H9 (cell line): ENCODE measurements at regions not wholly inside any gene's neighbourhood (a gene's known extent, or its start where the extent isn't known, plus 50 kb on each side); places are given as distances from the start of the nearest gene placed in this dataset.

Experiments
- DNase-seq: peaks from one replicate; pipeline ENCODE4 v3.0.0-alpha.2; 2017
- H2AFZ ChIP-seq: one replicate; pipeline ENCODE4 v1.6.1; 2013; ENCODE audit warnings: mild to moderate bottlenecking, low read length, control low read depth, moderate library complexity
- H2AK5ac ChIP-seq: 2 replicates; pipeline ENCODE4 v1.6.1; 2013; ENCODE audit warnings: low read length, control low read depth, mixed read lengths; ENCODE audit not compliant: insufficient read length
- H2BK120ac ChIP-seq: one replicate; pipeline ENCODE4 v1.6.1; 2013; ENCODE audit warnings: low read depth, mild to moderate bottlenecking, low read length, control low read depth, inconsistent platforms; ENCODE audit not compliant: poor library complexity, severe bottlenecking
- H2BK12ac ChIP-seq: 2 replicates; pipeline ENCODE4 v1.6.1; 2013; ENCODE audit warnings: low read length, control low read depth, mixed read lengths, low read depth; ENCODE audit not compliant: insufficient read length
- H2BK15ac ChIP-seq: 2 replicates; pipeline ENCODE4 v1.6.1; 2013; ENCODE audit warnings: low read depth, low read length, control low read depth
- H2BK20ac ChIP-seq: one replicate; pipeline ENCODE4 v1.6.1; 2013; ENCODE audit warnings: low read depth, mild to moderate bottlenecking, low read length, control low read depth, inconsistent platforms; ENCODE audit not compliant: poor library complexity, severe bottlenecking
- H2BK5ac ChIP-seq: 2 replicates; pipeline ENCODE4 v1.6.1; 2013; ENCODE audit warnings: low read length, control low read depth, mixed read lengths; ENCODE audit not compliant: insufficient read length
- H3K14ac ChIP-seq: 2 replicates; pipeline ENCODE4 v1.6.1; 2013; ENCODE audit warnings: low read length, control low read depth; ENCODE audit not compliant: insufficient read depth
- H3K18ac ChIP-seq: 2 replicates; pipeline ENCODE4 v1.6.1; 2013; ENCODE audit warnings: low read depth, mild to moderate bottlenecking, mixed read lengths, low read length, control low read depth; ENCODE audit not compliant: insufficient read length
- H3K23ac ChIP-seq: 2 replicates; pipeline ENCODE4 v1.6.1; 2013; ENCODE audit warnings: low read length, control low read depth, mixed read lengths, low read depth; ENCODE audit not compliant: insufficient read length
- H3K23me2 ChIP-seq: 2 replicates; pipeline ENCODE4 v1.6.1; 2013; ENCODE audit warnings: low read depth, mild to moderate bottlenecking, mixed read lengths, low read length, control low read depth; ENCODE audit not compliant: insufficient read length, poor library complexity, severe bottlenecking
- H3K27ac ChIP-seq: 2 replicates; pipeline ENCODE4 v1.5.1; 2013; ENCODE audit warnings: low read length, control low read depth, mixed read lengths, low read depth; ENCODE audit not compliant: insufficient read length
- H3K27me3 ChIP-seq: 2 replicates; pipeline ENCODE4 v1.6.1; 2013; ENCODE audit warnings: low read length, control low read depth, inconsistent platforms; ENCODE audit not compliant: insufficient read depth
- H3K4ac ChIP-seq: 2 replicates; pipeline ENCODE4 v1.6.1; 2013; ENCODE audit warnings: low read depth, mild to moderate bottlenecking, control low read depth, inconsistent platforms, low read length, moderate library complexity
- H3K4me1 ChIP-seq: 2 replicates; pipeline ENCODE4 v1.6.1; 2013; ENCODE audit warnings: low read length, control low read depth, inconsistent platforms; ENCODE audit not compliant: insufficient read depth
- H3K4me2 ChIP-seq: 2 replicates; pipeline ENCODE4 v1.6.1; 2013; ENCODE audit warnings: low read length, control low read depth, mixed read lengths; ENCODE audit not compliant: insufficient read length, insufficient read depth
- H3K56ac ChIP-seq: 2 replicates; pipeline ENCODE4 v1.6.1; 2013; ENCODE audit warnings: low read depth, mild to moderate bottlenecking, mixed read lengths, low read length, control low read depth; ENCODE audit not compliant: insufficient read length
- H3K79me1 ChIP-seq: 2 replicates; pipeline ENCODE4 v1.6.1; 2013; ENCODE audit warnings: low read depth, mild to moderate bottlenecking, moderate library complexity, low read length, control low read depth, inconsistent platforms; ENCODE audit not compliant: insufficient read depth, poor library complexity, severe bottlenecking
- H3K79me2 ChIP-seq: 2 replicates; pipeline ENCODE4 v1.6.1; 2013; ENCODE audit warnings: low read length, control low read depth, inconsistent platforms; ENCODE audit not compliant: insufficient read depth
- H3K9ac ChIP-seq: 2 replicates; pipeline ENCODE4 v1.6.1; 2013; ENCODE audit warnings: low read length, control low read depth, mixed read lengths; ENCODE audit not compliant: insufficient read length; ENCODE audit errors: extremely low read depth
- H3K9me3 ChIP-seq: one replicate; pipeline ENCODE4 v1.6.1; 2013; ENCODE audit warnings: low read depth, low read length, inconsistent platforms; ENCODE audit not compliant: control insufficient read depth
- H3T11ph ChIP-seq: one replicate; pipeline ENCODE4 v1.6.1; 2013; ENCODE audit warnings: mild to moderate bottlenecking, low read length, control low read depth, inconsistent platforms
- H4K20me1 ChIP-seq: one replicate; pipeline ENCODE4 v1.6.1; 2013; ENCODE audit not compliant: control insufficient read depth, insufficient read length, insufficient read depth
- H4K5ac ChIP-seq: 2 replicates; pipeline ENCODE4 v1.6.1; 2013; ENCODE audit warnings: low read depth, mild to moderate bottlenecking, mixed read lengths, low read length, control low read depth; ENCODE audit not compliant: insufficient read length
- H4K8ac ChIP-seq: replicated peaks from 2 replicates; pipeline ENCODE4 v1.6.1; 2013; ENCODE audit warnings: low read length, control low read depth, mixed read lengths, low read depth; ENCODE audit not compliant: insufficient read length
- H4K91ac ChIP-seq: 2 replicates; pipeline ENCODE4 v1.6.1; 2013; ENCODE audit warnings: low read depth, mild to moderate bottlenecking, moderate library complexity, mixed read lengths, low read length, control low read depth; ENCODE audit not compliant: insufficient read length
- H3K27ac Mint-ChIP-seq, 3 experiments: 2 replicates in 2 of 3; 3 replicates in 1 of 3; pipeline ENCODE4 v1.8.0; 2020 to 2021; ENCODE audit warnings: mixed read lengths in 3 of 3, mild to moderate bottlenecking in 1 of 3, moderate library complexity in 1 of 3
- H3K27me3 Mint-ChIP-seq: 2 replicates; pipeline ENCODE4 v1.8.0; 2021; ENCODE audit warnings: low read depth, mild to moderate bottlenecking, moderate library complexity, mixed read lengths
- H3K36me3 Mint-ChIP-seq, 3 experiments: 2 replicates in 2 of 3; 3 replicates in 1 of 3; pipeline ENCODE4 v1.8.0; 2020 to 2021; ENCODE audit warnings: low read depth in 3 of 3, mixed read lengths in 3 of 3; ENCODE audit not compliant: insufficient read depth in 1 of 3
- H3K4me1 Mint-ChIP-seq, 2 experiments: 2 replicates each; pipeline ENCODE4 v1.8.0; 2020; ENCODE audit warnings: mixed read lengths in 2 of 2
- H3K4me3 Mint-ChIP-seq, 2 experiments: 2 replicates in 1 of 2; 3 replicates in 1 of 2; pipeline ENCODE4 v1.8.0; 2020 to 2021; ENCODE audit warnings: mild to moderate bottlenecking in 2 of 2, mixed read lengths in 2 of 2, moderate library complexity in 1 of 2
- H3K9me3 Mint-ChIP-seq, 2 experiments: 2 replicates in 1 of 2; 3 replicates in 1 of 2; pipeline ENCODE4 v1.8.0; 2020; ENCODE audit warnings: mild to moderate bottlenecking in 2 of 2, mixed read lengths in 2 of 2, moderate library complexity in 1 of 2
- WGBS: extraction: QIAGEN DNeasy Blood & Tissue Kit; methylation state at CpG from one replicate; pipeline ENCODE4 v1.1.7; 2013; ENCODE audit warnings: missing lambda C conversion rate, low lambda C conversion rate, mixed read lengths; ENCODE audit not compliant: insufficient read length; ENCODE audit errors: extremely low coverage; 5-methylcytosine and 5-hydroxymethylcytosine counted together
- TF ChIP-seq, protein P1 (sequence below): fragments of 200-600 bp; sonication (generic); conservative IDR thresholded peaks from 3 replicates; pipeline ENCODE4 v1.8.0; 2021; ENCODE audit warnings: antibody characterized with exemption, mild to moderate bottlenecking

DNA sequence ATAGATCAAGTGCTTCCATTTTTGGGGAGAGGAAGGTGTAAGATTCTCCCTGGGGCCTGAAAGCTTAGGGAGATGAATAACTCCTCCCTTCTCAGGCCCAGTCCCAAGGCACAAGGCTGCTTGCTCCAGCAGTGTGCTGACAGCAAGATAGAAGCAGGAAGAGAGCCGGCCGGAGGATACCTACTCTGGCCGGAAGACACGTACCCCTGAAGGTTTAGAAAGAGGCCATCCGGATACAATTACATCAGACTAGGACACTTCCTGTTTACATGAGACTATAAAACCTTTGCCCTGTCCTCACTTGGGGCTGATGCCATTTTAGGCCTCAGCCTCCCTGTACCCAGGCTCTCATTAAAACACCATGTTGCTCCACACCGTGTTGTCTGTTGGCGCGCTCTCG is 329.9 kb downstream of the SV2B start:
- no peak overlapping the region for H3K4ac ChIP-seq
- no peak overlapping the region for H2BK12ac ChIP-seq
- no peak overlapping the region for H3T11ph ChIP-seq
- TF ChIP-seq, protein P1, sequence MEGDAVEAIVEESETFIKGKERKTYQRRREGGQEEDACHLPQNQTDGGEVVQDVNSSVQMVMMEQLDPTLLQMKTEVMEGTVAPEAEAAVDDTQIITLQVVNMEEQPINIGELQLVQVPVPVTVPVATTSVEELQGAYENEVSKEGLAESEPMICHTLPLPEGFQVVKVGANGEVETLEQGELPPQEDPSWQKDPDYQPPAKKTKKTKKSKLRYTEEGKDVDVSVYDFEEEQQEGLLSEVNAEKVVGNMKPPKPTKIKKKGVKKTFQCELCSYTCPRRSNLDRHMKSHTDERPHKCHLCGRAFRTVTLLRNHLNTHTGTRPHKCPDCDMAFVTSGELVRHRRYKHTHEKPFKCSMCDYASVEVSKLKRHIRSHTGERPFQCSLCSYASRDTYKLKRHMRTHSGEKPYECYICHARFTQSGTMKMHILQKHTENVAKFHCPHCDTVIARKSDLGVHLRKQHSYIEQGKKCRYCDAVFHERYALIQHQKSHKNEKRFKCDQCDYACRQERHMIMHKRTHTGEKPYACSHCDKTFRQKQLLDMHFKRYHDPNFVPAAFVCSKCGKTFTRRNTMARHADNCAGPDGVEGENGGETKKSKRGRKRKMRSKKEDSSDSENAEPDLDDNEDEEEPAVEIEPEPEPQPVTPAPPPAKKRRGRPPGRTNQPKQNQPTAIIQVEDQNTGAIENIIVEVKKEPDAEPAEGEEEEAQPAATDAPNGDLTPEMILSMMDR = no peak
- H3K23ac ChIP-seq = no peak overlapping the region
- no peaks in the 10 kb centered on the region for H3K23me2 ChIP-seq
- no peaks in the 10 kb centered on the region; a peak in 1 of 4 replicates for H3K4me1 Mint-ChIP-seq
- H3K27me3 ChIP-seq = no peaks in the 10 kb centered on the region
- no peak overlapping the region for H2BK5ac ChIP-seq
- no peak overlapping the region for H2AFZ ChIP-seq
- no peak overlapping the region for H4K91ac ChIP-seq
- H3K27ac ChIP-seq = no peak overlapping the region
- no peak overlapping the region for H3K4me3 Mint-ChIP-seq
- H3K27ac Mint-ChIP-seq = no peak overlapping the region
- no peak overlapping the region for H2BK15ac ChIP-seq
- no peaks in the 10 kb centered on the region for H3K4me1 ChIP-seq
- no peak overlapping the region for H4K8ac ChIP-seq
- DNase-seq = no peak
- no peaks in the 10 kb centered on the region for H3K27me3 Mint-ChIP-seq
- H2AK5ac ChIP-seq = no peak overlapping the region
- H3K9ac ChIP-seq = no peak overlapping the region
- H4K5ac ChIP-seq = no peak overlapping the region
- no peaks in the 10 kb centered on the region for H4K20me1 ChIP-seq
- H3K4me2 ChIP-seq = no peak overlapping the region
- no peaks in the 10 kb centered on the region for H3K79me2 ChIP-seq
- H3K79me1 ChIP-seq = no peaks in the 10 kb centered on the region
- peaks cover 0 to 8% (median 0%) of the 10 kb centered on the region in 3 experiments; a peak in 2 of 7 replicates for H3K36me3 Mint-ChIP-seq
- no CpG with 5 or more reads among the region's 9 CpGs for WGBS
- H3K9me3 Mint-ChIP-seq = peaks cover 0 to 4% of the 10 kb centered on the region in 2 experiments; a peak in 3 of 5 replicates
- no peaks in the 10 kb centered on the region for H3K9me3 ChIP-seq
- H2BK20ac ChIP-seq = no peak overlapping the region
- H3K18ac ChIP-seq = no peak overlapping the region
- H2BK120ac ChIP-seq = no peak overlapping the region
- H3K56ac ChIP-seq = no peak overlapping the region
- H3K14ac ChIP-seq = no peak overlapping the region
